Ovary (tissue), 7 donors: ENCODE measurements at regions not wholly inside any gene's neighbourhood (a gene's known extent, or its start where the extent isn't known, plus 50 kb on each side); places are given as distances from the start of the nearest gene placed in this dataset.

Experiments
- DNase-seq, 5 donors: peaks; one replicate each; pipeline ENCODE4 v3.0.0-alpha.2; 2019 to 2020
- H3K27ac ChIP-seq, 2 donors: fragments of 200-600 bp; one replicate each; pipeline versions ENCODE4 v1.5.1 to v1.8.0; 2019 to 2022
- H3K27me3 ChIP-seq: fragments of 200-600 bp; one replicate; pipeline ENCODE4 v1.8.0; 2022
- H3K36me3 ChIP-seq: fragments of 200-600 bp; sonication (generic); one replicate; pipeline ENCODE4 v1.5.1; 2019
- H3K4me1 ChIP-seq: one replicate; pipeline ENCODE4 v1.8.1; 2013; ENCODE audit warnings: mild to moderate bottlenecking, moderate library complexity; ENCODE audit not compliant: insufficient read depth
- H3K4me3 ChIP-seq: fragments of 200-600 bp; sonication (generic); one replicate; pipeline ENCODE4 v1.5.1; 2017
- H3K9me3 ChIP-seq, 2 donors: fragments of 200-600 bp in 1 of 2; sonication (generic) in 1 of 2; one replicate each; pipeline versions ENCODE4 v1.5.1 to v1.8.1; 2013 to 2019; ENCODE audit warnings: mild to moderate bottlenecking in 1 of 2, moderate library complexity in 1 of 2
- EP300 ChIP-seq: sonication (generic); formaldehyde crosslinking; IDR thresholded peaks from one replicate; pipeline ENCODE4 v1.6.1; 2017; ENCODE audit warnings: antibody characterized with exemption
- POLR2A ChIP-seq: fragments of 450-650 bp; IDR thresholded peaks from one replicate; pipeline ENCODE4 v1.6.1; 2017; ENCODE audit warnings: antibody characterized with exemption, mild to moderate bottlenecking, moderate library complexity
- WGBS, 3 donors: extraction: QIAGEN DNeasy Blood & Tissue Kit in 1 of 3; methylation state at CpG; one replicate each; pipeline versions ENCODE4 v1.1.5 to v1.1.7; 2013 to 2017; 5-methylcytosine and 5-hydroxymethylcytosine counted together
- intact Hi-C, 4 donors: fragments of 100-400 bp; cut with DNase I; formaldehyde crosslinking; loops; one replicate each; pipeline versions ENCODE4 v1.11.0 to v1.15.1; 2022 to 2023
- TF ChIP-seq, protein P1 (sequence below), 3 donors: fragments of 450-650 bp in 2 of 3; fragments of 200-600 bp in 1 of 3; IDR thresholded peaks; one replicate each; pipeline versions ENCODE4 v1.5.1 to v1.8.0; 2016 to 2022; ENCODE audit warnings: antibody characterized with exemption in 3 of 3, mild to moderate bottlenecking in 1 of 3
- donor health status: DM: no; HTN: no; CAD: no; lungs with moderate emphysema.
- donor health status: DM: no; HTN: no; CAD: no.
- donor health status: Bipolar disorder and iron deficiency.
- donor health status: DM: no; HTN: no; CAD: no.
- donor health status: DM: yes; HTN: yes; CAD: no.

DNA sequence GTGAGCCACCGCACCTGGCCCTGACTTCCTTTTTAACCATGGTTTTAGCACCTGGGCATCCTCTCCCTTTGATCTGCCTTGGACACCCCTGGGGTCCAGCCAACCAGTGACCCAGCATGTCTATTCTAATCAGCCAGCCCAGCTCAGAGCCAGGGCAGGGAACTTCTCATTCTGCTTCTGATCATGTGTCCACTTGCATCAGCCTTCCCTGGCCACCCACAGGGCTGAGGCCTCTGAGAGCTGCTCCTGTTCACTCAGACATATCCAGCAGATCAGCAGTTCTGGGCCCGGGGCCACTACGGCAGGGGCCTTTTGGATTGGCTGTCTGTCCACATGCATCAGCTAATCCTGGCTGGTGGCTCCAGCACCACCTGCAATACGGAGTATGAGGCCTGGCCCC is 117.9 kb upstream of the MAP1LC3B2 start:
- Histone ChIP-seq H3K9me3 (no peaks in the 10 kb centered on the region), H3K27me3 (no peaks in the 10 kb centered on the region), H3K4me3 (no peak overlapping the region), H3K36me3 (no peaks in the 10 kb centered on the region), H3K27ac (no peak overlapping the region), H3K4me1 (no peaks in the 10 kb centered on the region)
- intact Hi-C loops: no loop called here
- 61 to 70% (median 68%) methylated on average over 4 of the region's 4 CpGs for WGBS, 3 donors
- TF ChIP-seq POLR2A (no peak), EP300 (no peak)
- TF ChIP-seq, protein P1, sequence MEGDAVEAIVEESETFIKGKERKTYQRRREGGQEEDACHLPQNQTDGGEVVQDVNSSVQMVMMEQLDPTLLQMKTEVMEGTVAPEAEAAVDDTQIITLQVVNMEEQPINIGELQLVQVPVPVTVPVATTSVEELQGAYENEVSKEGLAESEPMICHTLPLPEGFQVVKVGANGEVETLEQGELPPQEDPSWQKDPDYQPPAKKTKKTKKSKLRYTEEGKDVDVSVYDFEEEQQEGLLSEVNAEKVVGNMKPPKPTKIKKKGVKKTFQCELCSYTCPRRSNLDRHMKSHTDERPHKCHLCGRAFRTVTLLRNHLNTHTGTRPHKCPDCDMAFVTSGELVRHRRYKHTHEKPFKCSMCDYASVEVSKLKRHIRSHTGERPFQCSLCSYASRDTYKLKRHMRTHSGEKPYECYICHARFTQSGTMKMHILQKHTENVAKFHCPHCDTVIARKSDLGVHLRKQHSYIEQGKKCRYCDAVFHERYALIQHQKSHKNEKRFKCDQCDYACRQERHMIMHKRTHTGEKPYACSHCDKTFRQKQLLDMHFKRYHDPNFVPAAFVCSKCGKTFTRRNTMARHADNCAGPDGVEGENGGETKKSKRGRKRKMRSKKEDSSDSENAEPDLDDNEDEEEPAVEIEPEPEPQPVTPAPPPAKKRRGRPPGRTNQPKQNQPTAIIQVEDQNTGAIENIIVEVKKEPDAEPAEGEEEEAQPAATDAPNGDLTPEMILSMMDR (IDR thresholded peaks at IDR 0.05): no peak
- DNase-seq: no peak

DNA sequence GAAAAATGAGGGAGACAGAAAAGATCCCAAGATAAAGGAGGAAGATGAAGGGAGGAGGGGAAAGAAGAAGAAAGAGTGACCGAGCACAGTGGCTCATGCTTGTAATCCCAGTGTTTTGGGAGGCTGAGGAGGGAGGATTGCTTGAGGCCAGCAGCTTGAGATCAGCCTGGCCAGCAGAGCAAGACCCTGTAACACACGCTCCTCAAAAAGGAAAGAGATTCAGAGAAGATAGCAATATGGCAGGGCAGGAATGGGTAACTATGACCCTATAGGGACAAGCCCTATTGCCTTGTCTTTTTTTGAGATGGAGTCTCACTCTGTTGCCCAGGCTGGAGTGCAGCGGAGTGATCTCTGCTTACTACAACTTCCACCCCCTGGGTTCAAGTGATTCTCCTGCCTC is 116.9 kb upstream of the MAP1LC3B2 start:
- H3K27ac ChIP-seq: no peak overlapping the region
- H3K9me3 ChIP-seq: no peaks in the 10 kb centered on the region
- TF ChIP-seq, protein P1 (IDR thresholded peaks at IDR 0.05): no peak
- TF ChIP-seq EP300: no peak
- TF ChIP-seq POLR2A: no peak
- WGBS, 3 donors: 92 to 96% (median 96%) methylated on average over 3 of the region's 3 CpGs
- intact Hi-C loops: no loop called here
- DNase-seq: no peak
- H3K4me3 ChIP-seq: no peak overlapping the region
- no peaks in the 10 kb centered on the region for H3K27me3 ChIP-seq
- H3K36me3 ChIP-seq: no peaks in the 10 kb centered on the region
- H3K4me1 ChIP-seq: no peaks in the 10 kb centered on the region

DNA sequence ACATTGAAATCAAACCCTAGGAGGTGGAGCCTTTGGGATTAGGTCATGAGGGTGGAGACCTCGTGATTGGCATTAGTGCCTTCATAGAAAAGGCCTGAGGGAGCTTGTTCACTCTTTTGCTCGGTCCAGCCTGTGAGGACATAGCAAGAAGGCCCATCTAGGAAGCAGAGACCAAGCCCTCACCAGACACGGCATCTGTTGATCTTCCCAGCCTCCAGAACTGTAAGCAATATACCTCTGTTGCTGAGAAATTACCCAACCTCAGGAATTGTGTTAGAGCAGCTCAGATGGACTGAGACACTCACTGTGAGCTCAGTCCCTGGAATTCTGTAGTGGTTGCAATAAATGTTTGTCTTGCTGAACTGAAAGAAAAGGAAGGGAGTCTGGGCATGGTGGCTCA is 116.2 kb upstream of the MAP1LC3B2 start:
- intact Hi-C loops: no loop called here

DNA sequence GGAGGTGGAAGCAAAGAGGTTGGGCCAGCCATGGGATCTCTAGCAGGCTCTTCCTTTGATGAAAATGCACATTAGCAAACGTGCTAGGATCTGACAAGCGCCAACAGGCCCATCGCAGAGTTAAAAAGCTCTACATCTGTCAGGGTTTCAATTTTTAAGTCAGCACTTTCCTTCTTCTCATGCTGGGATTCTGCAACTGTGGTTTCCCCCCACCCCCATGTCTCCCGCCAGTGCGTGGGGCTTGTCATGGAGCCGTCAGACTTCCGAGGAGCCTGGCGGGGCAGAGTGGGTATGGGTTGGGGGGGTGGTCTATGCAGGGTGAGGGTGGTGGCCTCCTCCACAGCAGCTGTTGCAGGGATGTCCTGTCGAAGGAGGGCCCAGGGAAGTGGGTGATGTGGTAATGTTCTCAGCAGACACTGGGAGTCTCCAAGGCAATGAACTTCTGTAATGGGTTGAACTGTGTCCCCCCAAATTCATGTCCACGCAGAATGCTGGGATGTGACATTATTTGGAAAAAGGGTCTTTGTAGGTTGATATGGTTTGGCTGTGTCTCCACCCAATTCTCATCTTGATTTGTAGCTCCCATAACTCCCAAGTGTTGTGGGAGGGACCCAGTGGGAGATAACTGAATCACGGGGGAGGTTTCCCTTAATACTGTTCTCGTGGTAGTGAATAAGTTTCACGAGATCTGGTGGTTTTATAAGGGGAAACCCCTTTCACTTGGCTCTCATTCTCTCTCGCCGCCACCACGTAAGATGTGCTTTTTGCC is 115.2 kb upstream of the MAP1LC3B2 start:
- WGBS, 3 donors: 76 to 81% (median 80%) methylated on average over 16 of the region's 16 CpGs
- no peak for DNase-seq
- Histone ChIP-seq H3K27me3 (no peaks in the 10 kb centered on the region), H3K27ac (no peak overlapping the region), H3K9me3 (no peaks in the 10 kb centered on the region), H3K4me3 (no peak overlapping the region), H3K36me3 (no peaks in the 10 kb centered on the region), H3K4me1 (no peaks in the 10 kb centered on the region)
- intact Hi-C loops: no loop called here
- TF ChIP-seq, protein P1 (IDR thresholded peaks at IDR 0.05): no peak
- TF ChIP-seq EP300 (no peak), POLR2A (no peak)

More for the DNA sequence above, 116.2 kb upstream of the MAP1LC3B2 start:
- H3K4me3 ChIP-seq: no peak overlapping the region
- TF ChIP-seq, protein P1 (IDR thresholded peaks at IDR 0.05): no peak
- TF ChIP-seq POLR2A: no peak
- no peak for TF ChIP-seq EP300
- H3K4me1 ChIP-seq: no peaks in the 10 kb centered on the region
- 74 to 90% (median 85%) methylated on average over 3 of the region's 3 CpGs for WGBS, 3 donors
- H3K9me3 ChIP-seq: no peaks in the 10 kb centered on the region
- DNase-seq: no peak
- no peaks in the 10 kb centered on the region for H3K27me3 ChIP-seq
- H3K27ac ChIP-seq: no peak overlapping the region
- H3K36me3 ChIP-seq: no peaks in the 10 kb centered on the region
